PFSK-1 (cell line): ENCODE measurements at regions not wholly inside any gene's neighbourhood (a gene's known extent, or its start where the extent isn't known, plus 50 kb on each side); places are given as distances from the start of the nearest gene placed in this dataset.

ENCODE experiments used
- FOXP2 ChIP-seq: optimal IDR thresholded peaks from 2 replicates; pipeline ENCODE3; 2011; ENCODE audit warnings: borderline replicate concordance, control low read depth, inconsistent platforms; ENCODE audit not compliant: insufficient read depth; ENCODE audit errors: extremely low read length, extremely low read depth
- POLR2AphosphoS5 ChIP-seq: IDR thresholded peaks from 2 replicates; pipeline ENCODE4 v1.6.1; 2012; ENCODE audit warnings: low read depth, mild to moderate bottlenecking, control low read depth, low read length, moderate library complexity
- SIN3A ChIP-seq: IDR thresholded peaks from 2 replicates; pipeline ENCODE4 v1.6.1; 2012; ENCODE audit warnings: mild to moderate bottlenecking, low read length, moderate library complexity, borderline replicate concordance; ENCODE audit not compliant: insufficient read depth
- TAF1 ChIP-seq: IDR thresholded peaks from 2 replicates; pipeline ENCODE4 v1.6.1; 2012; ENCODE audit warnings: low read length, control low read depth, borderline replicate concordance; ENCODE audit not compliant: insufficient read depth
- TF ChIP-seq, protein P1 (sequence below), 2 experiments: IDR thresholded peaks; 2 replicates each; pipeline versions ENCODE4 v1.6.1 to v1.8.0; 2011 to 2012; ENCODE audit warnings: low read depth in 2 of 2, low read length in 2 of 2, control low read depth in 1 of 2, inconsistent platforms in 1 of 2, mild to moderate bottlenecking in 1 of 2, moderate library complexity in 1 of 2; ENCODE audit not compliant: insufficient read depth in 1 of 2

DNA sequence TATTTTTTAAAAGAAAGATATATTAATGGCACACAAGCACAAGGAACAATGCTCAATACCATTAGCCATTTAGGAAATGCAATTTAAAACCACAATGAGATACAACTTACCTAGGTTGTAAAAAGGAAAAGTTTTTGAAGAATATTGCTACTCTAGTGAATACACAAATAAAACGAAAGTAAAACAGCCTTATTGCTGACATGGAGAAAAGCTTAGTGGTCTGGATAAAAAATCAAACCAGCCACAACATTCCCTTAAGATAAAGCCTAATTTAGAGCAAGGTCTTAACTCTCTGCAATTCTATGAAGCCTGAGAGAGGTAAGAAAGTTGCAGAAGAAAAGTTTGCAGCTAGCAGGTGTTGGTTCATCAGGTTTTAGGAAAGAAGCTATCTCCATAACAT is 892.7 kb upstream of the ALCAM start:
- TF ChIP-seq, protein P1, sequence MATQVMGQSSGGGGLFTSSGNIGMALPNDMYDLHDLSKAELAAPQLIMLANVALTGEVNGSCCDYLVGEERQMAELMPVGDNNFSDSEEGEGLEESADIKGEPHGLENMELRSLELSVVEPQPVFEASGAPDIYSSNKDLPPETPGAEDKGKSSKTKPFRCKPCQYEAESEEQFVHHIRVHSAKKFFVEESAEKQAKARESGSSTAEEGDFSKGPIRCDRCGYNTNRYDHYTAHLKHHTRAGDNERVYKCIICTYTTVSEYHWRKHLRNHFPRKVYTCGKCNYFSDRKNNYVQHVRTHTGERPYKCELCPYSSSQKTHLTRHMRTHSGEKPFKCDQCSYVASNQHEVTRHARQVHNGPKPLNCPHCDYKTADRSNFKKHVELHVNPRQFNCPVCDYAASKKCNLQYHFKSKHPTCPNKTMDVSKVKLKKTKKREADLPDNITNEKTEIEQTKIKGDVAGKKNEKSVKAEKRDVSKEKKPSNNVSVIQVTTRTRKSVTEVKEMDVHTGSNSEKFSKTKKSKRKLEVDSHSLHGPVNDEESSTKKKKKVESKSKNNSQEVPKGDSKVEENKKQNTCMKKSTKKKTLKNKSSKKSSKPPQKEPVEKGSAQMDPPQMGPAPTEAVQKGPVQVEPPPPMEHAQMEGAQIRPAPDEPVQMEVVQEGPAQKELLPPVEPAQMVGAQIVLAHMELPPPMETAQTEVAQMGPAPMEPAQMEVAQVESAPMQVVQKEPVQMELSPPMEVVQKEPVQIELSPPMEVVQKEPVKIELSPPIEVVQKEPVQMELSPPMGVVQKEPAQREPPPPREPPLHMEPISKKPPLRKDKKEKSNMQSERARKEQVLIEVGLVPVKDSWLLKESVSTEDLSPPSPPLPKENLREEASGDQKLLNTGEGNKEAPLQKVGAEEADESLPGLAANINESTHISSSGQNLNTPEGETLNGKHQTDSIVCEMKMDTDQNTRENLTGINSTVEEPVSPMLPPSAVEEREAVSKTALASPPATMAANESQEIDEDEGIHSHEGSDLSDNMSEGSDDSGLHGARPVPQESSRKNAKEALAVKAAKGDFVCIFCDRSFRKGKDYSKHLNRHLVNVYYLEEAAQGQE (IDR thresholded peaks at IDR 0.05; ENCODE audit: insufficient read depth in 1 of 2, low read depth in 2 of 2, low read length in 2 of 2): no peak
- no peak for TF ChIP-seq TAF1
- TF ChIP-seq SIN3A: no peak
- TF ChIP-seq POLR2AphosphoS5: no peak

- no peak for TF ChIP-seq SIN3A
- TF ChIP-seq, protein P1 (IDR thresholded peaks at IDR 0.05; ENCODE audit: insufficient read depth in 1 of 2, low read depth in 2 of 2, low read length in 2 of 2): no peak
- TF ChIP-seq POLR2AphosphoS5: no peak
- TF ChIP-seq FOXP2: no peak
- TF ChIP-seq TAF1: no peak
Measured at GRCh38 chr3:104503022-104503421, 863.7 kb upstream of the ALCAM start.

GRCh38 chr3:104510131-104510849 is 856.4 kb upstream of the ALCAM start:
- no peak for TF ChIP-seq TAF1
- TF ChIP-seq FOXP2: no peak
- TF ChIP-seq, protein P1 (IDR thresholded peaks at IDR 0.05; ENCODE audit: insufficient read depth in 1 of 2, low read depth in 2 of 2, low read length in 2 of 2): no peak
- no peak for TF ChIP-seq POLR2AphosphoS5
- no peak for TF ChIP-seq SIN3A

DNA sequence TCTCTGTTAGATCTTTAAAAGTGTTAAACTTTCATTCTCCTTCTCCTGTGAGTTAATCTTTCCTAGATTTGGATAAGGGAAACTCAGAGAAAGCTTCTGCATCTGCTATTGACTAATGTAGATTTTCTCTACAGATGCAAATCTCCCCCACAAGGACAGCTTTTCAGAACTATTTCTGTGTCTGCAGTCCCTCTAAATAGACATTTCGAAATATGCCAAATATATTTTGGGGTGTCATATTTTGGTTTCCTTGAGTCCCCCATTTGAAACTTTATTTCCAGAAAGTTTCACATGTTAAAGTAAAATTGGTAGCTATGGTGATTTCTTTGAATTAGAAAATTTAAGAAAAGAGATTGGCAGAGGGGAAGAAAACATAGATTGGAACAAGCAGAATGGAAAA is 852.3 kb upstream of the ALCAM start:
- TF ChIP-seq SIN3A (no peak), FOXP2 (no peak), POLR2AphosphoS5 (no peak), TAF1 (no peak)
- TF ChIP-seq, protein P1 (IDR thresholded peaks at IDR 0.05; ENCODE audit: insufficient read depth in 1 of 2, low read depth in 2 of 2, low read length in 2 of 2): no peak

GRCh38 chr3:104514776-104515175 is 851.9 kb upstream of the ALCAM start:
- TF ChIP-seq POLR2AphosphoS5 (no peak), SIN3A (no peak), TAF1 (no peak), FOXP2 (no peak)
- TF ChIP-seq, protein P1 (IDR thresholded peaks at IDR 0.05; ENCODE audit: insufficient read depth in 1 of 2, low read depth in 2 of 2, low read length in 2 of 2): no peak
